Endothelial cell of umbilical vein (primary cell): ENCODE measurements at regions not wholly inside any gene's neighbourhood (a gene's known extent, or its start where the extent isn't known, plus 50 kb on each side); places are given as distances from the start of the nearest gene placed in this dataset.
"Not testable (repeated sequence)": the region's sequence is repeated elsewhere in the genome, so short reads cannot be mapped to it uniquely, and the experiment has no call there.

Source experiments
- BruUV-seq: library from RNA; stranded (reverse); fragments of 400-500 nt; replicated peaks from 2 replicates; lab custom pipeline; 2021; lab: Mats Ljungman, UMichigan
- CTCF ChIA-PET: fragments of 300-600, 350-600 bp; sonication (Branson Sonifier 250); formaldehyde crosslinking; loops from one replicate; lab custom pipeline; 2021; ENCODE audit warnings: antibody characterized with exemption, inconsistent platforms; lab: Charles Lee
- POLR2A ChIA-PET: fragments of 300-600, 350-600 bp; sonication (Branson Sonifier 250); formaldehyde crosslinking; loops from one replicate; lab custom pipeline; 2021; ENCODE audit warnings: antibody characterized with exemption, inconsistent platforms; lab: Charles Lee
- DNase-seq: peaks from one replicate; pipeline ENCODE4 v3.0.0-alpha.2; 2011; ENCODE audit warnings: low read depth, low spot score
- FAIRE-seq: peaks from 2 replicates; lab custom pipeline; 2011; peaks lifted over from hg19 to GRCh38; lab: Jason Lieb, UNC
- H2AFZ ChIP-seq: 2 replicates; pipeline ENCODE4 v1.6.0; 2012; ENCODE audit warnings: low read depth, low read length, control low read depth, inconsistent platforms
- H3K27ac ChIP-seq: 2 replicates; pipeline ENCODE4 v1.5.1; 2011; ENCODE audit warnings: low read depth, mild to moderate bottlenecking, control low read depth, low read length, moderate library complexity; ENCODE audit not compliant: insufficient read depth
- H3K27me3 ChIP-seq, 2 experiments: 2 replicates each; pipeline versions ENCODE4 v1.6.0 to v1.6.1; 2011; ENCODE audit warnings: low read length in 2 of 2, mixed read lengths in 1 of 2; ENCODE audit not compliant: control insufficient read depth in 2 of 2, insufficient read depth in 2 of 2
- H3K36me3 ChIP-seq, 2 experiments: 2 replicates in 1 of 2; 3 replicates in 1 of 2; pipeline ENCODE4 v1.5.1; 2011; ENCODE audit warnings: low read length in 2 of 2, mild to moderate bottlenecking in 1 of 2, moderate library complexity in 1 of 2; ENCODE audit not compliant: control insufficient read depth in 2 of 2, insufficient read depth in 2 of 2; ENCODE audit errors: extremely low read depth in 1 of 2
- H3K4me1 ChIP-seq: 3 replicates; pipeline ENCODE4 v1.5.1; 2011; ENCODE audit warnings: mild to moderate bottlenecking, low read length; ENCODE audit not compliant: control insufficient read depth, insufficient read depth; ENCODE audit errors: extremely low read depth
- H3K4me2 ChIP-seq: 2 replicates; pipeline ENCODE4 v1.6.1; 2011; ENCODE audit warnings: low read length, control low read depth, mixed read lengths; ENCODE audit not compliant: insufficient read depth
- H3K4me3 ChIP-seq, 3 experiments: fragments of 200-600 bp in 1 of 3; sonication (generic), shearing (Covaris generic) in 1 of 3; replicated peaks in 1 of 3; 2 replicates each; pipeline ENCODE4 v1.5.1; 2011 to 2016; ENCODE audit warnings: control low read depth in 3 of 3, low read length in 3 of 3, mild to moderate bottlenecking in 2 of 3, inconsistent platforms in 1 of 3, low read depth in 1 of 3, moderate library complexity in 1 of 3; ENCODE audit not compliant: insufficient read depth in 1 of 3
- H3K79me2 ChIP-seq: 2 replicates; pipeline ENCODE4 v1.6.0; 2012; ENCODE audit warnings: low read length, inconsistent platforms; ENCODE audit not compliant: control insufficient read depth, insufficient read depth
- H3K9ac ChIP-seq: replicated peaks from 2 replicates; pipeline ENCODE3; 2011; ENCODE audit warnings: low read length, control low read depth; ENCODE audit not compliant: insufficient read depth; ENCODE audit errors: extremely low read depth
- H3K9me1 ChIP-seq: replicated peaks from 3 replicates; pipeline ENCODE4 v1.6.0; 2011; ENCODE audit warnings: mild to moderate bottlenecking, low read length; ENCODE audit not compliant: control insufficient read depth, insufficient read depth; ENCODE audit errors: extremely low read depth
- H3K9me3 ChIP-seq: replicated peaks from 2 replicates; pipeline ENCODE4 v1.5.1; 2012; ENCODE audit warnings: low read length, inconsistent platforms; ENCODE audit not compliant: control insufficient read depth, insufficient read depth
- H4K20me1 ChIP-seq: replicated peaks from 2 replicates; pipeline ENCODE3; 2011; ENCODE audit warnings: mild to moderate bottlenecking, low read length; ENCODE audit not compliant: control insufficient read depth, insufficient read depth; ENCODE audit errors: extremely low read depth
- dilution Hi-C: fragments of 300-500 bp; cut with MboI; formaldehyde crosslinking; loops from one replicate; pipeline ENCODE4 v1.15.0; 2019; ENCODE audit warnings: low sequenced_read_pairs; ENCODE audit not compliant: extremely low pct_ligation_motif_present
- intact Hi-C: fragments of 100-400 bp; cut with micrococcal nuclease; formaldehyde crosslinking; loops from one replicate; pipeline ENCODE4 v1.10.0; 2022

- H3K9me3 ChIP-seq, H2AFZ ChIP-seq, H3K27me3 ChIP-seq, dilution Hi-C loops, H3K4me1 ChIP-seq, DNase-seq, FAIRE-seq, H3K9ac ChIP-seq, BruUV-seq, H3K4me3 ChIP-seq, H3K36me3 ChIP-seq, H3K79me2 ChIP-seq, intact Hi-C loops, H3K4me2 ChIP-seq, POLR2A ChIA-PET, H3K27ac ChIP-seq, H3K9me1 ChIP-seq, H4K20me1 ChIP-seq, CTCF ChIA-PET: not testable (repeated sequence)
Observed at GRCh38 chr2:90244902-90245765, 1553.7 kb downstream of the RPIA start.

DNA sequence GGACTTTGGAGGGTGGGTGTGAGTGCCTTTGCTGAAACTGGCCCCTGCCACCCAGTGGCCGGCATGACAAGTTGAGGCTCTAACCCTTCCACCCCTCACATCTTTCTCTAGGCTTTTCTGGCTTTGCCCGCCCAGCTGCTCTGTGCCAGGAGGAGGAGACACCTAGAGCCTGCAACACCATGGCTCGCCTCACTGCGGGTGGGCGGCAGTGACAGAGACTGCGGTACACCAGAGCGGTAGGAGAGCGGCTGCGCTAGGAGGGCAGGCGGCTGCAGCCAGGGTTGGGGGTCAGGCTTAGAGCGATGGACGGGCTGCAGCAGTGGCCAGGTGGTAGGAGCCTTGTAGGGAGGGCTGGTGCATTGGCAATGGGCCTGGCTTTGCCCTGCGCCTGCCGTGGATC, 1556.9 kb downstream of the RPIA start:
- H3K36me3 ChIP-seq, dilution Hi-C loops, H2AFZ ChIP-seq, CTCF ChIA-PET, H3K9ac ChIP-seq, H3K9me1 ChIP-seq, POLR2A ChIA-PET, H3K4me1 ChIP-seq, DNase-seq, H3K4me2 ChIP-seq, intact Hi-C loops, H3K79me2 ChIP-seq, H3K4me3 ChIP-seq, H3K27me3 ChIP-seq, BruUV-seq, H3K27ac ChIP-seq, H3K9me3 ChIP-seq, H4K20me1 ChIP-seq, FAIRE-seq: not testable (repeated sequence)

DNA sequence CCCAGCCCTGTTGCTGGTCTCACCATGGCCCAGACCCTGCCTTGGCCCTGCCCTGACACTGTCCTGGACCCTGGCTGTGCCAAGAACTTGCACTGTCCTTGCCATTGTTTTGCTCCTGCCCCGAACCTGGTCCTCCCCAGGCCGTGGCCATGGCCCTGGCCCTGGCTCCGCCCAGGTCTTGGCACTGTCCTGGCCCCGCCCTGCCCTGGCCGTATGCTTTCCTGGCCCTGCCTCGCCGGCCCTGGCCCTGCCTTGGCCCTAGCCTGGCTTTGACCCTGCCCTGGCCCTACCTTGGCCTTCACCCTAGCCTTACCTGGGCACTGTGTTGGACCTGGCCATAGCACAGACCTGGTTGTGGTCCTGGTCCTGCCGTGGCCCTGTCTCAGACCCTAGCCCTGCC, 1558.9 kb downstream of the RPIA start:
- H4K20me1 ChIP-seq, POLR2A ChIA-PET, H2AFZ ChIP-seq, H3K4me3 ChIP-seq, H3K4me2 ChIP-seq, H3K9ac ChIP-seq, DNase-seq, dilution Hi-C loops, H3K27me3 ChIP-seq, intact Hi-C loops, H3K9me3 ChIP-seq, H3K79me2 ChIP-seq, BruUV-seq, FAIRE-seq, H3K9me1 ChIP-seq, H3K27ac ChIP-seq, H3K36me3 ChIP-seq, H3K4me1 ChIP-seq, CTCF ChIA-PET: not testable (repeated sequence)

GRCh38 chr2:90251576-90251975, 1560.1 kb downstream of the RPIA start:
- H2AFZ ChIP-seq, H4K20me1 ChIP-seq, H3K79me2 ChIP-seq, dilution Hi-C loops, POLR2A ChIA-PET, H3K36me3 ChIP-seq, H3K4me2 ChIP-seq, H3K4me1 ChIP-seq, H3K9ac ChIP-seq, DNase-seq, H3K4me3 ChIP-seq, FAIRE-seq, H3K27ac ChIP-seq, CTCF ChIA-PET, H3K27me3 ChIP-seq, H3K9me1 ChIP-seq, intact Hi-C loops, BruUV-seq, H3K9me3 ChIP-seq: not testable (repeated sequence)
